T47D (cell line): ENCODE measurements at regions not wholly inside any gene's neighbourhood (a gene's known extent, or its start where the extent isn't known, plus 50 kb on each side); places are given as distances from the start of the nearest gene placed in this dataset.
"Not testable (repeated sequence)": the region's sequence is repeated elsewhere in the genome, so short reads cannot be mapped to it uniquely, and the experiment has no call there.

ENCODE experiments used
- DNase-seq, 2 experiments: peaks; one replicate each; pipeline versions ENCODE4 v3.0.0 to v3.0.0-alpha.2; 2011 to 2012; ENCODE audit warnings: low read depth in 1 of 2, low spot score in 1 of 2
- JUND ChIP-seq: IDR thresholded peaks from 2 replicates; pipeline ENCODE4 v1.6.1; 2012; ENCODE audit warnings: low read depth
- in situ Hi-C: cut with HindIII; loops from 2 replicates; pipeline ENCODE4 v1.10.0; 2016; ENCODE audit warnings: low sequenced_read_pairs, low pct_unique_long_range_greater_than_20kb

DNA sequence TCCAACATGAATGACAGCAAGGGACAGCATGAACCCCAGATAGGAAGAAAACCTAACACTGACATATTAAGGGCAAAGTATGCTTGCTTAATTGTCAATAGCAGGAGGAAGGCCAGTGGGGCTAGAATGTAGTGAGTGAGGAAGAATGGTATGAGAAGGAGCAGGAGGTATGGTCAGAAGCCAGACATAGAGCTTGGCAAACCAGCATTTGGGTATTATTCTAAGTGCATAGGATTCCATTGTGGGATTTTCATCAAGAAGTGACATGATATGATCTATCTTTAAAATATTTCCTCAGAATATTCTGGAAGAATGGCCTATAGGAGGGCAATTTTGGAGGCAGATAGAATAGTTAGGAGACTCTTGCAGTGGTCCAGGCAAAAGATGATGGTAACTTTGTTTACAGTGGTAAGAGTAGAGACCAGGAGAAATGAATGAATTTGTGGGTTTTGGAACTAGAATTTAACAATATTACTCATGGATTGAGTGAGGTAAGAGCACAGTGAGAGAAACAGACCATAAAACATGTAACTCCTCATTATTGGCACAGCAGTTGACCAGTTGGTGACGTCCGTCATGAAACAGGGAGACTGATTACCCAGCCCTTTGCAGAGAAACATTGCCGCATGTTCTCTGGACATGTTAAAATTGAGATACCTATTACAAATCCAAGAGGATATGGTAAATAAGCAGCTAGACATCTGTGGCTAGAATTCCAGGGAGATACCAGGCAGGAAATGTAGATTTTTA lies 246.5 kb upstream of the HS3ST1 start:
- DNase-seq = no peak
- TF ChIP-seq JUND = no peak
- in situ Hi-C loops = no loop called here

DNA sequence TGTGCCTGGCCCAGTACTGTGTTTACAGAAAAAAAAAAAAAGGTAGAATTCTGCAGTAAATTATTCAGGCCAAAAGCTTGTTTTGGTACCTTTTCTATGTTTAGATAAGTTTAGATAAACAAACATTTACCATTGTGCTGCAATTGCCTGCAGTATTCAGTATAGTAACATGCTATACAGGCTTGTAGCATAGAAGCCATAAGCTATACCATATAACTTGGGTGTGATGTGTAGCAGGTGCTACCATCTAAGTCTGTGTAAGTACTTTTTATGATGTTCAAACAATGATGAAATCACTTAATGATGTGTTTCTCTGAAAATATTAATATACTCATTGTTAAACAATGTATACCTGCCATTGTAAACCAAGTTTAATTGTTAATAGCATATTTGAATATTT lies 241.6 kb upstream of the HS3ST1 start:
- no peak for DNase-seq
- in situ Hi-C loops = no loop called here
- TF ChIP-seq JUND = no peak

DNA sequence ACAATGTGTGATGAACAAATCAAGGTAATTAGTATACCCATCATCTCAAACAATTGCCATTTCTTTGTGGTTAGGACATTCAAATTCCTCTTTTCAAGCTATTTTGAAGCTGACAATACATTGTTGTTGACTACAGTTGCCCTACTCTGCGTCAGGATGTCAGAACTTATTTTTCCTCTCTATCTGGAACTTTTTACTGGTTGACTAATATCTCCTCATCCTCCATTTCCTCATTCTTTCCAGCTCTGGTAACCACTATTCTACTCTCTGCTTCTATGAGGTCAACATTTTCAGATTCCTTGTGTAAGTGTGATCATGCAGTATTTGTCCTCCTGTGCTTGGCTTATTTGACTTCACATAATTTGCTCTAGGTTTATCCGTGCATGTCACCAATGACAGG lies 240.5 kb upstream of the HS3ST1 start:
- TF ChIP-seq JUND = no peak
- no peak for DNase-seq
- in situ Hi-C loops = no loop called here

DNA sequence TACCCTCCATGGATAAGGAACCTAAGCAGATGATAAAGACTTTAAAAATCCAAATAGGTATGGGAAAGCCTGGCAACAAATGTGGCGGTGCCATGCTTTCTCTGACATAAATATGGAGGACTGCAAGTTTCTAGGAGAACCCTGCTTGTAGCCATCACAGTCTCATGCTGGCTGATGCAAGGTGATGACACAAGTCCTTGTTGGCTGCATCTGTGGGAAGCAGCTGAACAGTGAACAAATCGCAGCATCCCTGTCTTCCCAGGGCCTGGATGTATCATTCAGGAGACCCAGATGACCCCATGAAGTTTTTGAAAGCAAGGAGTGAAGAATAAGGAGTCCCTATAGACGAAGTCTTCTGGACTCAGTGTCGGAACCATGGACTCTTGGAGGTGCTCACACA lies 234.4 kb upstream of the HS3ST1 start:
- TF ChIP-seq JUND = no peak
- in situ Hi-C loops = no loop called here
- DNase-seq = no peak

DNA sequence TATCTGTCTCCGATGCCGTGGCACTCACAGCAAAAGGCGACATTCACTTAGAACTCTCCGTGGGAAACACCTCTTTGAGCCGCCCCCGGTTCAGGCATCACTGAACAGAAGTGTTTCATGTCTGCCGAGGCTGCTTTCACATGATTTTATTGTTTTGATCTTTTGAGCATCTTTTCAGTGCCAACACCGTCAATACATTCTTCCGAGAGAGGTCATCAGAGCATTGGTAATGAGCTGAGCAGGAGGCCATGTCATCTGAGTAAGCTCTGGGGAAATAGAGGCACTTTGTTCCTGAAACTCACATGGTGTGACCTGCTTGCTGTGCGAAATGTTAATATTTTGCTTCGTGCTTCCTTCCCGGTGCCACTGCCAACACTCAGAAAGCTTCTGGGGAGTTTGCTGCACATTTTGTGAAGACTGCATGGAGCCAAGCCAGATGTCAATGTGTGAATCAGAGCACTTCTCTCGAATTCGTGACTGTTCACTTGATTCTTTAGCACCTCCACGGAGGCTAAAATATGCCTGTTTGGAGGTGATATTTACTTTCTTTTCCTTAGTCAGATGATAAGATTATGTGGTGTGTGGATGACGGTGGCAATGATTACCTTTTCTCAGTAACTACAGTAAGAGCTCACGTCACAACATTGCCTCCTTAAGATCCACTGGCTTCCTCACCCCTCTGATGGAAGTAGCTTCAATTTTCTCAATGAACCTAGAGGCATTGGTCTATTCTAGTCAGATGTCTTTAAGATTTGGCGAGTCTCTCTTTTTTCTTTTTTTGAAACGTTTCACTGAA lies 222.3 kb upstream of the HS3ST1 start:
- no peak for TF ChIP-seq JUND
- no peak for DNase-seq
- in situ Hi-C loops = no loop called here

DNA sequence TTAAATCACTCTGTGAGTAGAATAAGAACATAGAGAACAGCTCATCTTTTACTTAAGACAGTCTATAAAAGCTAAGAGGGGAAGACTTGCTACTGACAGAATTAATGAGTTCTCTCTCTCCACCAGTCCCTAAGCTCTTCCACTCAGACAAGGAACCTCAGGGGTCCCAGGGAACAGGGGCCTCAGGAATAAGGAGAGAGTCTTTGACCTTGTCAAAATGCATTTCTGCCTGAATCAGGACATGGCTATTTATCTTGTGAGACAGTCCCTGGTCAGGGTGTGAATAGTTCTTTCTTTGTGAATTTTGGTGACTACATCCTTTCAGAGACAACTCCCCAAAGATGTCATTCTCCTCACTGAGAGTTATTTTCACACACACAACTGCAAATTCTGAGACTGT lies 218.7 kb upstream of the HS3ST1 start:
- no peak for TF ChIP-seq JUND
- in situ Hi-C loops = no loop called here
- DNase-seq = no peak

DNA sequence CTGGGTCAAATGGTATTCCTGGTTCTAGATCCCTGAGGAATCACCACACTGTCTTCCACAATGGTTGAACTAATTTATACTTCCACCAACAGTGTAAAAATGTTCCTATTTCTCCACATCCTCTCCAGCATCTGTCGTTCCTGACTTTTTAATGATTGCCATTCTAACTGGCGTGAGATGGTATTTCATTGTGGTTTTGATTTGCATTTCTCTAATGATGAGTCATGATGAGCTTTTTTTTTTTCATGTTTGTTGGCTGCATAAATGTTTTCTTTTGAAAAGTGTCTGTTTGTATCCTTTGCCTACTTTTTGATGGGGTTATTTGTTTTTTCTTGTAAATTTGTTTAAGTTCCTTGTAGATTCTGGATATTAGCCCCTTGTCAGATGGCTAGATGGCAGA lies 214.4 kb upstream of the HS3ST1 start:
- DNase-seq = not testable (repeated sequence)

DNA sequence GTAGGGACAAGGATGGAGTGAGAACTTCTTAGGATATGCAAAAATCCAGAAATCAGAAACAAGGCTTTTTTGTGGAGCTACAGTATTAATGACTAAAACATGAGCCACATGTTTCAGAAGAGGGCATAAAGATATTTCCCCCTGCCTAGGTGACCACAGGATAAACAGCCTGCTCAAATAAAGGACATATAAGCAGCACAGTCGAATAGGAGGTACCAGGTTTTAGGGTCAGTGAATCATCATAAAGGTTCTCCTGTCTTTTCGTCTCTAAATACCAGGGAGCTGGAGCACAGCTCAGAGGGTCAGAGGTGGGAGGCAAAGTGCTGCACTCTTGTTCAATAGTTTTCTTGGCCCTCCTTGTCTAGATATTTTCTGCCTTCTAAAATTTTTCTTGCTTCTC lies 211.9 kb upstream of the HS3ST1 start:
- TF ChIP-seq JUND = no peak
- in situ Hi-C loops = no loop called here
- no peak for DNase-seq

More for the DNA sequence above, 214.4 kb upstream of the HS3ST1 start:
- in situ Hi-C loops = not testable (repeated sequence)

DNA sequence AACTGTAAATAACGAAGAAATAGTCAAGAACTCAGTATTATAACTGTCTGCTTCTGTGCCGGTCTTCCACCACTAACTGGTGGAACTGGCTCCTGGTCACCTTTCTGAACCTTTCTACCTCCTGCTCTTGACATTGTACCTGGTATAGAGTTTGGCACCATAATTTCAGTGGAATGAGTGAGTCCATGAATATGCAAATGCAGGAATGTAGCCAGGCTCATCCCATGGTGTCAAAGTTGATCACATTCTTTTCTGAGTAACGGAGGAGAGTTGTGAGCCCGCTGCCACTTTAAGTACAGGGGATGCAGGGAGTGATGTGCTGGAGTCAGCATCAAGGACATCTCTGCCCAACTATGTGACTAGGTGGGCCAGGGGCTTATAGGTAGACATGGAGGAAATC lies 207.9 kb upstream of the HS3ST1 start:
- no peak for TF ChIP-seq JUND
- no peak for DNase-seq
- in situ Hi-C loops = no loop called here

DNA sequence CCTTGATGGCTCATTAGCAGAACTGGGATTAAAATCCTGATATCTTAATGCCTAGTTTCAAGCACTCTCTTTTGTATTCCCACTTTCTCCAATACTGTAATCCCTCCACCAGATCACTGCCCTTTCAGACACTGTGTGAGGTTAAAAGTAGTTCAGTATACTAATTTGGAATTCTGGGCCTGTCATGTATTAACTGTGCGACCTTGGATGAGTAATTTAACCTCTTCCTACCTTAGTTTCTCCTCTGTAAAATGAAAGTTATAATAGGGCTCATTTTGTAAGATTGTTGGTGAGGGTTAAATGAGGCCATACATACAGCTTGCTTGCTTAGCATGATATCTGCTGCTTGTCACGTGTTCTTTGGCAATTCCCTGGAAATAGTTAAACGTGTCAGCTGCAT lies 207.3 kb upstream of the HS3ST1 start:
- no peak for DNase-seq
- in situ Hi-C loops = no loop called here

DNA sequence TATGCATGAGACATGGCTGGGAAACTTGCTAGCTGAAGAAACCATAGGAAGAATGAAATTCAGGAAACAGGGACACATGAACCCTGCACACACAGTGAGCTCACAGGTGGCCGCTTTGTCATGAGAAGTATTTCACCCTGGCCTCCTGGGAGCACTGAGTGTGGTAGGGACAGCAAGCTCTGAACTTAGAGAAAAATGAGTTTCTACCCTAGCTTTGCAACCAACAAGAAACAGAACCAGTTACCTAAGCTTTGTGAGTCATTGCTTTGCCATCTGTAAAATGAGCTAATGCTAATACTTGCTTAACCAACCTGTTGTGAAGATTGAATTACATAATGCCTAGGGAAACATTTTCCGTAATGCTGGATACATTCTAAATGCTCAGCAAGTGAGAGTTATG lies 206.6 kb upstream of the HS3ST1 start:
- DNase-seq = peak in 1 of 2 experiments; percentile 62
- TF ChIP-seq JUND = no peak
- in situ Hi-C loops = no loop called here

More for the DNA sequence above, 207.3 kb upstream of the HS3ST1 start:
- TF ChIP-seq JUND = no peak

DNA sequence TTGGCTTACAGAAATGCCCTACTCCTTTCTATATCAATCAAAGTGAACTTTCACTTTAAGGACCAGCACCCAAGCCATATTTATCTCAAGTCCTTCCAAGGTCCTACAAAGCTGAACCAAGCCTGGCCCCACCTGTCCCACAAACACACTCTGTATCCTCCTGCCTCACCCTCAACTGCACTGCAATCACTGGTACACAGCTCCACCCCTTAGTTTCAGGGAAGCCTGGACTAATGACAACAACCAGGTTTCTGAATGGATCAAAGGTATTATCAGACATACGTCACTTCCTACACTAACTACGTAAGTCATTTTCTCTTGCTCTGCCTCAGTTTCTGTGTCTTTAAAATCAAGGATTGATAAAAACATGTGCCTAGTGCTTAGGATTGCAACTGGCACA lies 205.6 kb upstream of the HS3ST1 start:
- in situ Hi-C loops = no loop called here
- peak in 1 of 2 experiments; percentile 23 for DNase-seq
- no peak for TF ChIP-seq JUND

DNA sequence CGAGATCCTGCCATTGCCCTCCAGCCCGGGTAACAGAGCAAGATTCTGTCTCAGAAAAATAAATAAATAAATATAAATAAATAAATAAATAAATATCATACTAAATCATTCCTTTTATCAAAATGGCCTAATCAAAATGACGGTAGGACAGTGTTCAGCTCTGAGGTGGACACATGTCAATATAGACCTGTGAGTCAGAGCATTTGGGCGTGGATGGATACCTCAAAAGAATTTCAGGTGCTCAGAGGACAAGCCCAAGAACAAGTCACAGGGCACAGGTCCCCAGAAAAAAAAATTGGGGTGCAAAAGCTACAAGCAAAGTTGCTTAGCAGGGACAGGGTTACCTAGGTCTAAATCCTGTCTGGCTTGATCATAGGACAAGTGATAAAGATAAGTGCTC lies 204.7 kb upstream of the HS3ST1 start:
- DNase-seq = no peak
- in situ Hi-C loops = no loop called here
- no peak for TF ChIP-seq JUND
